NCI-H526 (cell line): ENCODE measurements at regions not wholly inside any gene's neighbourhood (a gene's known extent, or its start where the extent isn't known, plus 50 kb on each side); places are given as distances from the start of the nearest gene placed in this dataset.
"Not testable (repeated sequence)": the region's sequence is repeated elsewhere in the genome, so short reads cannot be mapped to it uniquely, and the experiment has no call there.

Experiments
- DNase-seq, 2 experiments: peaks; one replicate each; lab custom pipeline; 2025; lab: John Stamatoyannopoulos, UW

GRCh38 chr21:23887725-23888306 is 1719.5 kb downstream of the MRPL39 start:
- DNase-seq, result no peak

- DNase-seq, result no peak
These were observed 1720.2 kb downstream of the MRPL39 start for GRCh38 chr21:23886828-23887724.

- DNase-seq, result no peak
These were observed 1725.5 kb downstream of the MRPL39 start for GRCh38 chr21:23881783-23882182.

- no peak for DNase-seq
These were observed 1730.2 kb downstream of the MRPL39 start for GRCh38 chr21:23876925-23877558.

- no peak for DNase-seq
These were observed 1733.0 kb downstream of the MRPL39 start for GRCh38 chr21:23874271-23874670.

- no peak for DNase-seq
These were observed 1745.3 kb downstream of the MRPL39 start for GRCh38 chr21:23861911-23862504.

GRCh38 chr21:23858878-23859277 is 1748.4 kb downstream of the MRPL39 start:
- DNase-seq, result no peak

GRCh38 chr21:23853796-23854379 is 1753.4 kb downstream of the MRPL39 start:
- DNase-seq, result peak in 1 of 2 experiments; percentile 37

GRCh38 chr21:23837564-23837963 is 1769.7 kb downstream of the MRPL39 start:
- DNase-seq, result no peak

GRCh38 chr21:23822760-23823159 is 1784.5 kb downstream of the MRPL39 start:
- no peak for DNase-seq

- DNase-seq, result no peak
These were observed 1789.9 kb downstream of the MRPL39 start for GRCh38 chr21:23817337-23817736.

- DNase-seq, result no peak
These were observed 1794.8 kb downstream of the MRPL39 start for GRCh38 chr21:23812485-23812884.

GRCh38 chr21:23811805-23812204 is 1795.5 kb downstream of the MRPL39 start:
- no peak for DNase-seq

- DNase-seq, result no peak
These were observed 1797.7 kb downstream of the MRPL39 start for GRCh38 chr21:23809573-23809972.

- not testable (repeated sequence) for DNase-seq
These were observed 1800.2 kb downstream of the MRPL39 start for GRCh38 chr21:23806966-23807548.

GRCh38 chr21:23804866-23805265 is 1802.4 kb downstream of the MRPL39 start:
- DNase-seq, result no peak

- no peak for DNase-seq
These were observed 1806.0 kb downstream of the MRPL39 start for GRCh38 chr21:23801292-23801691.

GRCh38 chr21:23799376-23799775 is 1807.9 kb downstream of the MRPL39 start:
- DNase-seq, result no peak

- DNase-seq, result no peak
These were observed 1815.0 kb downstream of the MRPL39 start for GRCh38 chr21:23792300-23792699.

GRCh38 chr21:23789864-23790263 is 1817.4 kb downstream of the MRPL39 start:
- DNase-seq, result no peak

- no peak for DNase-seq
These were observed 1827.0 kb downstream of the MRPL39 start for GRCh38 chr21:23780326-23780725.

- DNase-seq, result no peak
These were observed 1863.5 kb downstream of the MRPL39 start for GRCh38 chr21:23743821-23744220.
